ENCODE measurements at regions not wholly inside any gene's neighbourhood (a gene's known extent, or its start where the extent isn't known, plus 50 kb on each side); places are given as distances from the start of the nearest gene placed in this dataset.

- TF ChIP-seq EZH2 (IDR thresholded peaks at IDR 0.05; ENCODE audit: borderline replicate concordance, insufficient read depth, low read depth, low read length, poor library complexity, severe bottlenecking) (no peak), CTCF (IDR thresholded peaks at IDR 0.05) (no peak)
Measured at GRCh38 chr6:50945789-50946188, 127.1 kb downstream of the TFAP2B start.

Data from B cell (primary cell).